Mucosa of descending colon (tissue), 3 donors: ENCODE measurements at regions not wholly inside any gene's neighbourhood (a gene's known extent, or its start where the extent isn't known, plus 50 kb on each side); places are given as distances from the start of the nearest gene placed in this dataset.

Source experiments
- ATAC-seq: fragments of 200-7000 bp; cut with Tn5 transposase; one replicate; pipeline ENCODE4 v1.9.1; 2020; ENCODE audit warnings: mild to moderate bottlenecking, moderate library complexity
- DNase-seq, 3 donors: peaks; one replicate each; pipeline ENCODE4 v3.0.0-alpha.2; 2020
- H3K36me3 ChIP-seq: fragments of 200-600 bp; one replicate; pipeline ENCODE4 v1.8.0; 2021; ENCODE audit warnings: low read depth, mild to moderate bottlenecking
- H3K4me1 ChIP-seq: fragments of 200-600 bp; one replicate; pipeline ENCODE4 v1.8.0; 2021; ENCODE audit warnings: low read depth, mild to moderate bottlenecking
- H3K4me3 ChIP-seq: fragments of 200-600 bp; one replicate; pipeline ENCODE4 v1.8.0; 2021; ENCODE audit warnings: mild to moderate bottlenecking
- H3K9me3 ChIP-seq: fragments of 200-600 bp; one replicate; pipeline ENCODE4 v1.8.0; 2021; ENCODE audit warnings: mild to moderate bottlenecking
- CTCF ChIP-seq: fragments of 200-600 bp; IDR thresholded peaks from one replicate; pipeline ENCODE4 v1.8.0; 2022; ENCODE audit warnings: antibody characterized with exemption, mild to moderate bottlenecking
- intact Hi-C, 2 donors: fragments of 100-400 bp; cut with DNase I in 1 of 2; cut with micrococcal nuclease in 1 of 2; formaldehyde crosslinking; loops; one replicate each; pipeline versions ENCODE4 v1.11.0 to v1.11.1; 2022; cut with DNase I, micrococcal nuclease
- donor health status: DM: no; HTN: no; CAD: no; lungs with moderate emphysema.
- donor health status: DM: no; HTN: no; CAD: no.
- donor health status: DM: no; HTN: yes; CAD: no.

- no peaks in the 10 kb centered on the region for H3K4me1 ChIP-seq
- intact Hi-C loops = no loop called here
Measured at GRCh38 chr15:29903028-29903427, 80.8 kb upstream of the TJP1 start.

GRCh38 chr15:29900237-29901189, 78.2 kb upstream of the TJP1 start:
- ATAC-seq = no peak

More at GRCh38 chr15:29903028-29903427, 80.8 kb upstream of the TJP1 start:
- no peak for TF ChIP-seq CTCF
- DNase-seq (no peak), ATAC-seq (no peak)
- Histone ChIP-seq H3K4me3 (no peak overlapping the region), H3K36me3 (no peaks in the 10 kb centered on the region), H3K9me3 (no peaks in the 10 kb centered on the region)

GRCh38 chr15:29896062-29896461, 73.8 kb upstream of the TJP1 start:
- DNase-seq (no peak), ATAC-seq (no peak)
- Histone ChIP-seq H3K36me3 (no peaks in the 10 kb centered on the region), H3K4me3 (no peak overlapping the region), H3K9me3 (no peaks in the 10 kb centered on the region), H3K4me1 (no peaks in the 10 kb centered on the region)
- TF ChIP-seq CTCF = no peak
- intact Hi-C loops = no loop called here

More at GRCh38 chr15:29900237-29901189, 78.2 kb upstream of the TJP1 start:
- Histone ChIP-seq H3K36me3 (no peaks in the 10 kb centered on the region), H3K9me3 (no peaks in the 10 kb centered on the region), H3K4me3 (no peak overlapping the region), H3K4me1 (no peaks in the 10 kb centered on the region)
- intact Hi-C loops = no loop called here
- DNase-seq = no peak
- no peak for TF ChIP-seq CTCF

- ATAC-seq (no peak), DNase-seq (no peak)
- no peak for TF ChIP-seq CTCF
Measured at GRCh38 chr15:29891096-29891457, 68.8 kb upstream of the TJP1 start.

GRCh38 chr15:29890336-29891095, 68.2 kb upstream of the TJP1 start:
- DNase-seq (no peak), ATAC-seq (no peak)
- Histone ChIP-seq H3K36me3 (no peaks in the 10 kb centered on the region), H3K4me3 (no peak overlapping the region), H3K4me1 (no peaks in the 10 kb centered on the region), H3K9me3 (no peaks in the 10 kb centered on the region)
- no peak for TF ChIP-seq CTCF
- intact Hi-C loops = no loop called here

More at GRCh38 chr15:29891096-29891457, 68.8 kb upstream of the TJP1 start:
- Histone ChIP-seq H3K36me3 (no peaks in the 10 kb centered on the region), H3K4me3 (no peak overlapping the region), H3K9me3 (no peaks in the 10 kb centered on the region), H3K4me1 (no peaks in the 10 kb centered on the region)
- intact Hi-C loops = no loop called here
